ENCODE measurements at regions not wholly inside any gene's neighbourhood (a gene's known extent, or its start where the extent isn't known, plus 50 kb on each side); places are given as distances from the start of the nearest gene placed in this dataset.

DNA sequence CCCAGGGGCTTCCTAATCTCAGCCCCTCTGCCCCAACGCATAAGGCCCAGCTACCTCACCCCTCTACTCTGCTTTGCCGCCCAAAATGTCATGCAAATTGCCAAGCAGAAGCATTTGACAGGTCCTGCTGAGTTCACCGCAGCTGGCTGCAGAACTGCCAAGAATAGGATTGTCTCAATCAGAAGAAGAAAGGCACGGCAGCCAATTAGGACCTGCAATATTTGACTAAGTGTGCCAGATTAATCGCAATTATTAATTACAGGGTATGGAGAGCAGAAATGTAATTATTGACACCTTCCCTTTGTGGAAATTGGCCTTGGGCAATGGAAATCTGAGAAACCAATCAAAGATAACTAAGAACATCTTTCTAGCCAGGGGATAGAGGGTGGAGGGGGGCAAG lies 318.6 kb downstream of the LRFN2 start:
- TF ChIP-seq, protein P1, sequence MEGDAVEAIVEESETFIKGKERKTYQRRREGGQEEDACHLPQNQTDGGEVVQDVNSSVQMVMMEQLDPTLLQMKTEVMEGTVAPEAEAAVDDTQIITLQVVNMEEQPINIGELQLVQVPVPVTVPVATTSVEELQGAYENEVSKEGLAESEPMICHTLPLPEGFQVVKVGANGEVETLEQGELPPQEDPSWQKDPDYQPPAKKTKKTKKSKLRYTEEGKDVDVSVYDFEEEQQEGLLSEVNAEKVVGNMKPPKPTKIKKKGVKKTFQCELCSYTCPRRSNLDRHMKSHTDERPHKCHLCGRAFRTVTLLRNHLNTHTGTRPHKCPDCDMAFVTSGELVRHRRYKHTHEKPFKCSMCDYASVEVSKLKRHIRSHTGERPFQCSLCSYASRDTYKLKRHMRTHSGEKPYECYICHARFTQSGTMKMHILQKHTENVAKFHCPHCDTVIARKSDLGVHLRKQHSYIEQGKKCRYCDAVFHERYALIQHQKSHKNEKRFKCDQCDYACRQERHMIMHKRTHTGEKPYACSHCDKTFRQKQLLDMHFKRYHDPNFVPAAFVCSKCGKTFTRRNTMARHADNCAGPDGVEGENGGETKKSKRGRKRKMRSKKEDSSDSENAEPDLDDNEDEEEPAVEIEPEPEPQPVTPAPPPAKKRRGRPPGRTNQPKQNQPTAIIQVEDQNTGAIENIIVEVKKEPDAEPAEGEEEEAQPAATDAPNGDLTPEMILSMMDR (IDR thresholded peaks at IDR 0.05), result no peak
- TF ChIP-seq POLR2A (IDR thresholded peaks at IDR 0.05), result no peak

Data from right lobe of liver (tissue), 4 donors.